ENCODE measurements at regions not wholly inside any gene's neighbourhood (a gene's known extent, or its start where the extent isn't known, plus 50 kb on each side); places are given as distances from the start of the nearest gene placed in this dataset.
"Not testable (repeated sequence)": the region's sequence is repeated elsewhere in the genome, so short reads cannot be mapped to it uniquely, and the experiment has no call there.

- DNase-seq (ENCODE audit: low read depth): no peak
Observed at GRCh38 chr1:188826800-188827199, 1650.9 kb downstream of the BRINP3 start.

DNA sequence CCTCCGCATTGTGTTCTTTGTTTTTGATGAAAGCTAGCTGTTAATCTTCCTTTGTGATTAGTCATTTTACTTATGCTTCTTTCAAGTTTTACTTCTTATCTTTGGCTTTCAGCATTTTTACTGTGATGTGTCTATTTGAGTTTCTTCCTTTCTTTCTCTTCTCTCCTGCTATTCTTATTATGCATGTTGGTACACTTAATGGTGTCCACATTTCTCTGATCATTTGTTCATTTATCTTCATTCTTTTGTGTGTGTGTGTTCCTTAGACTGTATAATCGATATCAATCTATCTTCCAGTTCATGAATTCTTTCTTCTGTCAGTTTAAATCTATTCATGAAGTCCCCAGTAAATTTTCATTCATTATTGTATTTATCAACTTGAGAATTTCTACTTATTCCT, 1650.3 kb downstream of the BRINP3 start:
- DNase-seq (ENCODE audit: low read depth): no peak

DNA sequence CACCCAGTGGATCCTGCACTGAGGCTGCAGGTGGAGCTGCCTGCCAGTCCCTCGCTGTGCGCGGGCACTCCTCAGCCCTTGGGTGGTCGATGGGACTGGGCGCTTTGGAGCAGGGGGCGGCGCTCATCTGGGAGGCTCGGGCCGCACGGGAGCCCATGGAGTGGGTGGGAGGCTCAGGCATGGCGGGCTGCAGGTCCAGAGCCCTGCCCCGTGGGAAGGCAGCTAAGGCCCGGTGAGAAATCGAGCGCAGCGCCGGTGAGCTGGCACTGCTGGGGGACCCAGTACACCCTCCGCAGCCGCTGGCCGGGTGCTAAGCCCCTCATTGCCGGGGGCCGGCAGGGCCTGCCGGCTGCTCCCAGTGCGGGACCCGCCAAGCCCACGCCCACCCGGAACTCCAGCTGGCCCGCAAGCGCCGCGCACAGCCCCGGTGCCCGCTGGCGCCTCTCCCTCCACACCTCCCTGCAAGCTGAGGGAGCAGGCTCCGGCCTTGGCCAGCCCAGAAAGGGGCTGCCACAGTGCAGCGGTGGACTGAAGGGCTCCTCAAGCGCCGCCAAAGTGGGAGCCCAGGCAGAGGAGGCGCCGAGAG, 1636.5 kb downstream of the BRINP3 start:
- DNase-seq (ENCODE audit: low read depth): not testable (repeated sequence)

GRCh38 chr1:188846468-188846867, 1631.2 kb downstream of the BRINP3 start:
- DNase-seq (ENCODE audit: low read depth): no peak

GRCh38 chr1:188857526-188858087, 1620.1 kb downstream of the BRINP3 start:
- no peak for DNase-seq (ENCODE audit: low read depth)

DNA sequence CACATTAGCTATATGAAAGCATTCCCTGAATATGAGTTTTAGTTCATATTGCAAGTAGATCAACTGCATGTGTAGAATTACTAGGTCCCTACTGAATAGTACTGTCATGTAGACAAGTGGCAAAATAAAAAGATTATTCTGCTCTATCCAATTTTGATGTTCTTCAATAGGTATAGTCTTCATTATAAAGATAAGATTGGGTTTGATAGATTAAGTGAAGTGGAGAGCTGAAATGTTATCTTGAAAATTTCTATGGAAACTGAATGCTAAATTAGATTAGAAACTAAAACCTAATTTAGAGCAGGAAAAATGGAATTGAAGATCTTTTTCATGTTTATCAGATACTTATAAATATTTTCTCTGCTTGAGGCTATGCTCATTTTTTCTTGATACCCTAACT, 1610.0 kb downstream of the BRINP3 start:
- no peak for DNase-seq (ENCODE audit: low read depth)

GRCh38 chr1:188871164-188871563, 1606.5 kb downstream of the BRINP3 start:
- no peak for DNase-seq (ENCODE audit: low read depth)

GRCh38 chr1:188872376-188872775, 1605.3 kb downstream of the BRINP3 start:
- no peak for DNase-seq (ENCODE audit: low read depth)

DNA sequence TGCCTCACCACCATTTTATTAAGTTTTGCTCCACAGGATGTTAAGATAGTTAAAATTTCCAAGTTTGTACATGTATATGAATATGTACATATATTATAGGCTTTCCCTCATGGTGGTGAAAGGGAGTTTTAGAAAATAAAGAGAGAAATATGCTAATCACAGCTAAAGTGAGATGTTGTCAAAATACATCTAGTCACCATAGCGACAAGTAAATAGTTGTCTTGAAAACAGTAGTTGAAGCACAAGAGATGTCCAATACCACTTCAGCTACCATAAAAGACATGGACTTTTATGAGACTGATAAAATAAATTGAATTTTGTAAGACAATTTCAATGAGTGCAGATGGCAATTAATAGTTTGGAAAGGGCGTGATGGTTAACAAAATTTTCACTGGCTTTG, 1600.0 kb downstream of the BRINP3 start:
- DNase-seq (ENCODE audit: low read depth): no peak

DNA sequence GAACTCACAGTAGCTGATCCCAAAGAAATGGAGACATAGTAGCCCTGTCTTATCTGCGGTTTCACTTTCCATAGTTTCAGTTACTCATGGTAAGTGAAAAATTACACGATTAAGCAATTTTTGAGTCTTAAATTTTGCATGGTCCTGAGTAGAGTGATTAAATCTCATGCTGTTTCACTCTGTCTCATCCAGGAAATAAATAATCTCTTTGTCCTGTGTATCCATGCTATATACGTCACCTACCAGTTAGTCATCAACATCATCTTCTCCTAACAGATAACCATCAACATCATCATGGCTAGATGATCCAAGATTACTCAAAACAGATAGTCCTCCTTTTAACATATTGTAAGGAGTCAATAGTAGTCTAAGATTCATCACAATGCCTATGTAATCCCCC, 1589.3 kb downstream of the BRINP3 start:
- no peak for DNase-seq (ENCODE audit: low read depth)

- DNase-seq (ENCODE audit: low read depth): no peak
Observed at GRCh38 chr1:188889166-188889565, 1588.5 kb downstream of the BRINP3 start.

DNA sequence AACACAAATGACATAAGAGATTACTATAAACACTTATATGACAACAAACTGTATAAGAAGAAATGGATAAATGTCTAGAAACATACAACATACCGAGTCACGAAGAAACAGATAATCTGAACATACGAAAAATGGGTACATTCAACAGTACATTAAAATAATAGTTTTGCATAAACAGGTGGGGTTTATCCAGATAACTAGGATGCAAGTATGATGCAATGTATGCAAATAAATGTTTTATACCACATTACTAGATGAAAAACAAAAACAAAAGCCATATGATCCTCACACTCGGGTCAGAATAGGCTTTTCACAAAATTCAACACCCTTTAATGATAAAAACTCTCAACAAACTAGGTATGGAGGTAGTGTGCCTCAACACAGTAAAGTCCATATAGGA, 1585.7 kb downstream of the BRINP3 start:
- no peak for DNase-seq (ENCODE audit: low read depth)

DNA sequence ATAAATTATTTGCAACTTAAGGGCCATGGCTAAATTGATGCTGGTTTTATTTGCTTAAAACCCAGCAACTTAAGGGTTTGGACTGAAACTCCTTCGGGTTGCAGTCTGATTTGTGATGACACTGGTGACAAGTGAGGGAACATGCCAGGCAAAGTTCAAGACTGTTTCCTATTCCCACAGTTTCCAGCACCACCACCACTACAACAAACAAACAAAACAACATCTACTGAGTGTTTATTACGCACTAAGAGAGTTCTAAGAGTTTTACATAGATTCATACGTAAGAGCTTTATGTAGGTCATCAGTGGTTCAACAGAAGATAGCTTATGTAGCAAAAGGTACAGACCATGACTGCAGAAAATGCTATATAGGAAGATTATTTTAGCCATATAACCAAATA, 1582.1 kb downstream of the BRINP3 start:
- DNase-seq (ENCODE audit: low read depth): no peak

GRCh38 chr1:188903241-188903640, 1574.4 kb downstream of the BRINP3 start:
- no peak for DNase-seq (ENCODE audit: low read depth)

- no peak for DNase-seq (ENCODE audit: low read depth)
Observed at GRCh38 chr1:188904201-188904600, 1573.5 kb downstream of the BRINP3 start.

DNA sequence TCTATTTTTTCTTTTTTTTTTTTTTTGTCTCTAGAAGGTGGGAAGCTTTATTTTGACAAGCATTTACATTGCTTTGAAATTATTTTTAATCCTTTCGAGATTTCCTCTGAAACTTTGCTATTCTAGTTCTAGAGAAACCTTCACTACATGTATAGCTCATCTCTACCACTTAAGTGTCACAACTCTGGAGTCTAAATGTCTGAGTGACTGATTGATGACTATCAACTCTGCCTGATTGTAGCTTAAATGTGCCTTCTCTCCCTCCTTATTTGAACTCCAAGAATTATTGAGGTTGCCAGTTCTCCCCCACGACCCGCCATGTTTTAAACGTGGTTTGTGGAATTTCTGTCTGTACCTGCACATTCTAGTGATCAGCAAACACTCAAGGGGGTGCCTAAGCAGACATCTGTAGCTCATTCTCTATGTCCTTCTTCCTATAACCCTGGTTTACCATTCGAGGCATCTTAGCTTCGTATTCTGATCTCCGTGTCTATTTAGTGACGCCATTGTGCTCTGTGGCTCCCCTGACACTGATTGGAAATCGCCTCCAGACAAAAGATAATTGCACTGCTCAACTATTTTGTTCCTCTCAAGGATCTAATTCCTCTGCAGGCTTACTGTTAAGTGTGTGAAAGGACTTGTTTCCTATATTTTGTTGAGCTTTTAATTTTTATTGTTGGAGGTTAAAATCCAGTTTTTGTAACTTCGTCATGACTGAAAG, 1570.6 kb downstream of the BRINP3 start:
- no peak for DNase-seq (ENCODE audit: low read depth)

- DNase-seq (ENCODE audit: low read depth): no peak
Observed at GRCh38 chr1:188930382-188930781, 1547.3 kb downstream of the BRINP3 start.

GRCh38 chr1:188931506-188931905, 1546.2 kb downstream of the BRINP3 start:
- no peak for DNase-seq (ENCODE audit: low read depth)

DNA sequence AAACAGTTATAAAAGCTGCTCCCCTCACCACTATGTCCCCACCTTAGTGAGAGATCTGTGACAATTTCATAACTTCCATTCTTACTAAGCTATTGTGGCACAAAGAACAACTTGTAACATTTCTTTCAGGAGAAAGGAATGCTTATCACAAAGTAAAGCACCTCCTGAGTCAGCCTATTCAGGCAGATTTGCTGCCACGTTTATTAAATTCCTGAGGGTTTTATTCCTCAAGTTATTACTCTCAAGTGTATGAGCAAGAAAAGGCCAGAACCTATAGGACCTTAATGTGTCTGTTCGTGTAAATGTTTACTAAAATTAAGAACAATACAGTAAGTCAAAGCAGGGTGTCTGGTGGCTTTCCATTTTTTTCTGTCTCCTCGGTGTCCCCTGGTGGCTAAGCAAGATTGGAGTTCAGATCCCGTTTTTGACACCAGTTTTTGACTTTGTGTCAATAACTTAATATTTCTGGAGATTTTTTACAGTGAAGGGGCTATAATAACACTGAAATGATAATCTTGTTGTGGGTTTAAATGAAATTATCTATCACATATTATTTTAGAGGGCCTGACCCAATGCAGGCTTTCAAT, 1539.6 kb downstream of the BRINP3 start:
- DNase-seq (ENCODE audit: low read depth): no peak

GRCh38 chr1:188941986-188942385, 1535.7 kb downstream of the BRINP3 start:
- DNase-seq (ENCODE audit: low read depth): no peak

- DNase-seq (ENCODE audit: low read depth): no peak
Observed at GRCh38 chr1:188949701-188950100, 1528.0 kb downstream of the BRINP3 start.

DNA sequence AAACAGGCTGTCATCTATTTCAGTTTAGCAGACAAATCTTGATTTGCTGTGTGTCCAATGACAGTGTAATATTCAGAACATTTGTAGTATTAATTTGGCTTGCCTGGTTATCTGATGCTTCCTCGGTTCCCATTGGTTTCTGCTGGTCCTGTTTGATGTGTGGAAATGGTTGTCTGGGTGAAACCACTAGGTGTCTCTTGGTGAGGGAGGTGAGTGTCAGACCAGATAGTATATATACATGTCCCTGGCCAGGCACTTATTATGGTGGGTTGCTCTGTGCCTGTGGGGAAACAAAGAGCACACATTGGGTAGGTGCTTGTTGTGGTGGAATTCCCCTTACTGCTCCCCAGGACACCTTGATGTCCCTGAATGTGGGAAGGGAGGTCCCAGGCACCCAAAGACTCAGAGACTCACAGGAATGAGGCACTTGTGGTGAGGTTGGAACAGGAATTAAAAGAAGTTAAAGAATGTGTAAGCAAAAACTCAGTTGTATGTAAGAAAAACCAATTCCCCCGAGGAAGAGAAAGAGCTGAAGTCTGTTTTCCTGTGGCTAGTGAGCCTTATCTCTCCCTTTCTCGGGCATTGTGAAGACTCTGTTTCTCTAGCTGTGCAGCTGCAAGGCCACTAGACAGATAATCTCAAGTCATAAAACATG, 1519.1 kb downstream of the BRINP3 start:
- no peak for DNase-seq (ENCODE audit: low read depth)
